NB4 (cell line): ENCODE measurements at regions not wholly inside any gene's neighbourhood (a gene's known extent, or its start where the extent isn't known, plus 50 kb on each side); places are given as distances from the start of the nearest gene placed in this dataset.

Source experiments
- CTCF ChIP-seq: IDR thresholded peaks from one replicate; pipeline ENCODE4 v1.5.1; 2012; ENCODE audit warnings: low read depth, low read length
- TF ChIP-seq, protein P1 (sequence below): IDR thresholded peaks from 2 replicates; pipeline ENCODE4 v1.6.1; 2011; ENCODE audit warnings: low read depth, low read length

DNA sequence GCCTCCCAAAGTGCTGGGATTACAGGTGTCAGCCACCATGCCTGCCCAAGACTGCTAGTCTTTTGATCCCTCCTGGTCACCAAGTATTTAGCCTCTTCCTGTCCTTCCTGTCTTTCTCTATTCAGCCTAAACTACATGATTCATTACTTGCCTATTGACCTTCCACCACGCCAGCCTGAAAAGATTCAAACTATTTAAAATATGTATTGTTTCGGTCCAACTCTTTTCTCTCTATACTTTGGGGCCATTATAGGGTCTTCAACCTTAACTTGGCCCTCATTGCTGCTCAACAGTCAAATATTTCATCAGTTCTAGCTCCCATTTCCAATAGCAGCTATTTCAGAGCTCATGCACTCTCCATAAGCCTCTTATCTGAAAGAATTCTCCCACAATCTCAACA lies 153.0 kb downstream of the TNFSF18 start:
- TF ChIP-seq, protein P1, sequence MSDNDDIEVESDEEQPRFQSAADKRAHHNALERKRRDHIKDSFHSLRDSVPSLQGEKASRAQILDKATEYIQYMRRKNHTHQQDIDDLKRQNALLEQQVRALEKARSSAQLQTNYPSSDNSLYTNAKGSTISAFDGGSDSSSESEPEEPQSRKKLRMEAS: no peak
- no peak for TF ChIP-seq CTCF
